ENCODE measurements at regions not wholly inside any gene's neighbourhood (a gene's known extent, or its start where the extent isn't known, plus 50 kb on each side); places are given as distances from the start of the nearest gene placed in this dataset.
"Not testable (repeated sequence)": the region's sequence is repeated elsewhere in the genome, so short reads cannot be mapped to it uniquely, and the experiment has no call there.

DNA sequence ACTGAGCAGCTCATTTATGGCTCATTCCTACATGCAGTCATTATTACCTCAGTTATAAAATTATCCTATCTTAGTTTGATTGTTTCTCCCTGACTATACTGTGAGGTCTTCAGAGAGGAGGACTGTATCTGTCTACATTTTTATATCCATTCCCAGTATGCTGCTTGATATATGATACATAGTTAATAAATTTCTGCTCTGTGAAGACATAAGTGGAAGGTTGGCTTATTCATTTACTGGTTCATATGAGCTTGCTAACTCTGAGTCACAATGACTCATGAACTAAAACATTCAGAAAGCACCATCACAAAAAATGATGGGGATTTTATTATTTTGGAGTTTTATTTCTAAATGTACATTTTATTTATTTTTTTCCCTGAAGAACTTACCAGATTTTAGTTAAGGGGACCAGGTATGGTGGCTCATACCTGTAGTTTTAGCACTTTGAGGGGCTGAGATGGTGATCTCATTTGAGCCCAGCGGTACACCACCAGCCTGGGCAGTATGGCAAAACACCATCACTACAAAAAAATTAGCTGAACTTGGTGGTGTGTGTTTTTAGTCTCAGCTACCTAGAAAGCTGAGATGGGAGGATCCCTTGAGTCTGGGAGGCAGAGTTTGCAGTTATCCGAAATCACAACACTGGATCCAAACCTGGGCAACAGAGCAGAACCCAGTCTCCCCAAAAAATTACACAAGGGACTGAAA lies 85.1 kb upstream of the HSFY2 start:
- TF ChIP-seq, protein P1, sequence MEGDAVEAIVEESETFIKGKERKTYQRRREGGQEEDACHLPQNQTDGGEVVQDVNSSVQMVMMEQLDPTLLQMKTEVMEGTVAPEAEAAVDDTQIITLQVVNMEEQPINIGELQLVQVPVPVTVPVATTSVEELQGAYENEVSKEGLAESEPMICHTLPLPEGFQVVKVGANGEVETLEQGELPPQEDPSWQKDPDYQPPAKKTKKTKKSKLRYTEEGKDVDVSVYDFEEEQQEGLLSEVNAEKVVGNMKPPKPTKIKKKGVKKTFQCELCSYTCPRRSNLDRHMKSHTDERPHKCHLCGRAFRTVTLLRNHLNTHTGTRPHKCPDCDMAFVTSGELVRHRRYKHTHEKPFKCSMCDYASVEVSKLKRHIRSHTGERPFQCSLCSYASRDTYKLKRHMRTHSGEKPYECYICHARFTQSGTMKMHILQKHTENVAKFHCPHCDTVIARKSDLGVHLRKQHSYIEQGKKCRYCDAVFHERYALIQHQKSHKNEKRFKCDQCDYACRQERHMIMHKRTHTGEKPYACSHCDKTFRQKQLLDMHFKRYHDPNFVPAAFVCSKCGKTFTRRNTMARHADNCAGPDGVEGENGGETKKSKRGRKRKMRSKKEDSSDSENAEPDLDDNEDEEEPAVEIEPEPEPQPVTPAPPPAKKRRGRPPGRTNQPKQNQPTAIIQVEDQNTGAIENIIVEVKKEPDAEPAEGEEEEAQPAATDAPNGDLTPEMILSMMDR (IDR thresholded peaks at IDR 0.05) = not testable (repeated sequence)
- TF ChIP-seq POLR2A (IDR thresholded peaks at IDR 0.05) = not testable (repeated sequence)
